ENCODE measurements at regions not wholly inside any gene's neighbourhood (a gene's known extent, or its start where the extent isn't known, plus 50 kb on each side); places are given as distances from the start of the nearest gene placed in this dataset.

- H3K36me3 ChIP-seq, result no peaks in the 10 kb centered on the region
- H3K9me3 ChIP-seq, result no peaks in the 10 kb centered on the region
- ATAC-seq (no peak), DNase-seq (no peak)
- no peaks in the 10 kb centered on the region for H3K4me1 ChIP-seq
- no peak overlapping the region for H3K4me3 ChIP-seq
- H3K27ac ChIP-seq, result no peak overlapping the region
- no peak for TF ChIP-seq CTCF (IDR thresholded peaks at IDR 0.05)
- intact Hi-C loops (cut with DNase I), result no loop called here
- no peaks in the 10 kb centered on the region for H3K27me3 ChIP-seq
Observed at GRCh38 chr1:116313776-116314175, 59.3 kb upstream of the ATP1A1 start.

GRCh38 chr1:116314305-116314919, 58.6 kb upstream of the ATP1A1 start:
- H3K9me3 ChIP-seq, result no peaks in the 10 kb centered on the region
- no peak overlapping the region for H3K4me3 ChIP-seq
- intact Hi-C loops (cut with DNase I), result no loop called here
- no peak for TF ChIP-seq CTCF (IDR thresholded peaks at IDR 0.05)
- ATAC-seq (no peak), DNase-seq (no peak)
- no peak overlapping the region for H3K27ac ChIP-seq
- H3K36me3 ChIP-seq, result no peaks in the 10 kb centered on the region
- H3K4me1 ChIP-seq, result no peaks in the 10 kb centered on the region
- no peaks in the 10 kb centered on the region for H3K27me3 ChIP-seq

GRCh38 chr1:116316373-116316772, 56.7 kb upstream of the ATP1A1 start:
- DNase-seq (no peak), ATAC-seq (no peak)
- no peak for TF ChIP-seq CTCF (IDR thresholded peaks at IDR 0.05)
- intact Hi-C loops (cut with DNase I), result no loop called here
- Histone ChIP-seq H3K27ac (no peak overlapping the region), H3K4me3 (no peak overlapping the region), H3K36me3 (no peaks in the 10 kb centered on the region), H3K27me3 (no peaks in the 10 kb centered on the region), H3K9me3 (no peaks in the 10 kb centered on the region), H3K4me1 (no peaks in the 10 kb centered on the region)

- TF ChIP-seq CTCF (IDR thresholded peaks at IDR 0.05), result no peak
- no peaks in the 10 kb centered on the region for H3K36me3 ChIP-seq
- H3K27me3 ChIP-seq, result no peaks in the 10 kb centered on the region
- no peak overlapping the region for H3K4me3 ChIP-seq
- H3K4me1 ChIP-seq, result no peaks in the 10 kb centered on the region
- ATAC-seq (no peak), DNase-seq (no peak)
- H3K27ac ChIP-seq, result no peak overlapping the region
- no peaks in the 10 kb centered on the region for H3K9me3 ChIP-seq
- intact Hi-C loops (cut with DNase I), result no loop called here
Observed at GRCh38 chr1:116318897-116319296, 54.1 kb upstream of the ATP1A1 start.

GRCh38 chr1:116320874-116321273, 52.2 kb upstream of the ATP1A1 start:
- DNase-seq (no peak), ATAC-seq (no peak)
- no peaks in the 10 kb centered on the region for H3K36me3 ChIP-seq
- H3K9me3 ChIP-seq, result no peaks in the 10 kb centered on the region
- H3K4me1 ChIP-seq, result no peaks in the 10 kb centered on the region
- no peak overlapping the region for H3K4me3 ChIP-seq
- intact Hi-C loops (cut with DNase I), result no loop called here
- TF ChIP-seq CTCF (IDR thresholded peaks at IDR 0.05), result no peak
- H3K27ac ChIP-seq, result no peak overlapping the region
- H3K27me3 ChIP-seq, result no peaks in the 10 kb centered on the region

GRCh38 chr1:116321766-116322175, 51.3 kb upstream of the ATP1A1 start:
- Histone ChIP-seq H3K27ac (no peak overlapping the region), H3K4me1 (no peaks in the 10 kb centered on the region), H3K36me3 (no peaks in the 10 kb centered on the region), H3K4me3 (no peak overlapping the region), H3K9me3 (no peaks in the 10 kb centered on the region), H3K27me3 (no peaks in the 10 kb centered on the region)
- intact Hi-C loops (cut with DNase I), result no loop called here
- ATAC-seq (peak; percentile 55), DNase-seq (no peak)
- no peak for TF ChIP-seq CTCF (IDR thresholded peaks at IDR 0.05)
